Prostate gland (tissue), 2 donors: ENCODE measurements at regions not wholly inside any gene's neighbourhood (a gene's known extent, or its start where the extent isn't known, plus 50 kb on each side); places are given as distances from the start of the nearest gene placed in this dataset.

Source experiments
- DNase-seq: peaks from one replicate; pipeline ENCODE4 v3.0.0-alpha.2; 2019; ENCODE audit warnings: low spot score
- H3K27ac ChIP-seq, 2 donors: fragments of 200-600 bp; sonication (generic); 2 replicates each; pipeline ENCODE4 v1.5.1; 2017 to 2019
- H3K27me3 ChIP-seq: fragments of 200-600 bp; sonication (generic); replicated peaks from 2 replicates; pipeline ENCODE4 v1.5.1; 2019; ENCODE audit not compliant: insufficient read depth
- H3K36me3 ChIP-seq, 2 donors: fragments of 200-600 bp; sonication (generic); 1 replicate in 1 of 2; 2 replicates in 1 of 2; pipeline versions ENCODE4 v1.5.1 to v1.8.1; 2017 to 2019
- H3K4me1 ChIP-seq: fragments of 200-600 bp; sonication (generic); replicated peaks from 2 replicates; pipeline ENCODE4 v1.5.1; 2019
- H3K4me3 ChIP-seq, 2 donors: fragments of 200-600 bp; sonication (generic); 2 replicates each; pipeline ENCODE4 v1.5.1; 2017 to 2019
- H3K9me3 ChIP-seq: fragments of 200-600 bp; sonication (generic); 2 replicates; pipeline ENCODE4 v1.5.1; 2017
- CTCF ChIP-seq, 4 experiments: fragments of 200-600 bp in 2 of 4; fragments of 450-650 bp in 2 of 4; sonication (generic) in 2 of 4; IDR thresholded peaks; 1 replicate in 3 of 4; 2 replicates in 1 of 4; pipeline ENCODE4 v1.5.1; 2016 to 2019; ENCODE audit warnings: antibody characterized with exemption in 4 of 4, mild to moderate bottlenecking in 2 of 4, moderate library complexity in 2 of 4
- POLR2A ChIP-seq: fragments of 450-650 bp; IDR thresholded peaks from one replicate; pipeline ENCODE4 v1.6.1; 2016; ENCODE audit warnings: antibody characterized with exemption, mild to moderate bottlenecking
- POLR2AphosphoS5 ChIP-seq: sonication (generic); formaldehyde crosslinking; IDR thresholded peaks from one replicate; pipeline ENCODE4 v1.6.1; 2017; ENCODE audit warnings: antibody characterized with exemption
- WGBS: methylation state at CpG from one replicate; pipeline ENCODE4 v1.1.5; 2018; 5-methylcytosine and 5-hydroxymethylcytosine counted together
- intact Hi-C: fragments of 100-400 bp; cut with DNase I; formaldehyde crosslinking; loops from one replicate; pipeline ENCODE4 v1.14.2; 2022

- H3K4me1 ChIP-seq = no peaks in the 10 kb centered on the region
- TF ChIP-seq POLR2AphosphoS5 = no peak
- TF ChIP-seq POLR2A = no peak
- TF ChIP-seq CTCF (IDR thresholded peaks at IDR 0.05) = no peak
- WGBS = 29% methylated on average over 11 of the region's 11 CpGs
- no peaks in the 10 kb centered on the region for H3K27me3 ChIP-seq
- DNase-seq = no peak
- H3K4me3 ChIP-seq = no peak overlapping the region
- H3K27ac ChIP-seq = no peak overlapping the region
- intact Hi-C loops = no loop called here
- H3K9me3 ChIP-seq = no peaks in the 10 kb centered on the region
- H3K36me3 ChIP-seq = no peaks in the 10 kb centered on the region
Observed at GRCh38 chr20:21020659-21021471, 85.3 kb downstream of the LINC00237 start.

GRCh38 chr20:21019814-21020658 lies 86.1 kb downstream of the LINC00237 start:
- no peaks in the 10 kb centered on the region for H3K4me1 ChIP-seq
- no peaks in the 10 kb centered on the region for H3K36me3 ChIP-seq
- no peak for DNase-seq
- H3K4me3 ChIP-seq = no peak overlapping the region
- no peaks in the 10 kb centered on the region for H3K27me3 ChIP-seq
- H3K27ac ChIP-seq = no peak overlapping the region
- H3K9me3 ChIP-seq = no peaks in the 10 kb centered on the region
- WGBS = 7% methylated on average over 42 of the region's 42 CpGs
- intact Hi-C loops = no loop called here
- no peak for TF ChIP-seq CTCF (IDR thresholded peaks at IDR 0.05)
- TF ChIP-seq POLR2A = no peak
- no peak for TF ChIP-seq POLR2AphosphoS5

GRCh38 chr20:21019468-21019813 lies 86.7 kb downstream of the LINC00237 start:
- Histone ChIP-seq H3K9me3 (no peaks in the 10 kb centered on the region), H3K36me3 (no peaks in the 10 kb centered on the region), H3K4me1 (no peaks in the 10 kb centered on the region), H3K27ac (no peak overlapping the region), H3K27me3 (no peaks in the 10 kb centered on the region), H3K4me3 (no peak overlapping the region)
- DNase-seq = no peak
- WGBS = 67% methylated on average over 10 of the region's 10 CpGs
- no peak for TF ChIP-seq POLR2A
- TF ChIP-seq CTCF (IDR thresholded peaks at IDR 0.05) = no peak
- TF ChIP-seq POLR2AphosphoS5 = no peak
- intact Hi-C loops = no loop called here

- TF ChIP-seq POLR2A (no peak), POLR2AphosphoS5 (no peak), CTCF (IDR thresholded peaks at IDR 0.05) (no peak)
- H3K4me3 ChIP-seq = no peak overlapping the region
- H3K4me1 ChIP-seq = no peaks in the 10 kb centered on the region
- 75% methylated on average over 4 of the region's 4 CpGs for WGBS
- no peak for DNase-seq
- H3K36me3 ChIP-seq = no peaks in the 10 kb centered on the region
- H3K27ac ChIP-seq = no peak overlapping the region
- intact Hi-C loops = no loop called here
- H3K9me3 ChIP-seq = no peaks in the 10 kb centered on the region
- no peaks in the 10 kb centered on the region for H3K27me3 ChIP-seq
Observed at GRCh38 chr20:21018576-21018975, 87.6 kb downstream of the LINC00237 start.
